ENCODE measurements at regions not wholly inside any gene's neighbourhood (a gene's known extent, or its start where the extent isn't known, plus 50 kb on each side); places are given as distances from the start of the nearest gene placed in this dataset.

GRCh38 chr14:31967669-31967975 lies 109.5 kb upstream of the ARHGAP5 start:
- H3K4me3 ChIP-seq (ENCODE audit: low read depth, poor library complexity, severe bottlenecking) = no peak overlapping the region
- intact Hi-C loops (cut with DNase I; ENCODE audit: low total_unique reads) = no loop called here
- no peak for TF ChIP-seq POLR2A (IDR thresholded peaks at IDR 0.05)
- no peak for TF ChIP-seq CTCF (IDR thresholded peaks at IDR 0.05)
- no peak for DNase-seq (ENCODE audit: low spot score in 2 of 2)

GRCh38 chr14:31968107-31968810 lies 108.8 kb upstream of the ARHGAP5 start:
- DNase-seq (ENCODE audit: low spot score in 2 of 2) = no peak
- TF ChIP-seq POLR2A (IDR thresholded peaks at IDR 0.05) (no peak), CTCF (IDR thresholded peaks at IDR 0.05) (no peak)
- WGBS, 2 donors = 49 to 64% methylated on average over 4 of the region's 4 CpGs
- intact Hi-C loops (cut with DNase I; ENCODE audit: low total_unique reads) = no loop called here
- H3K4me3 ChIP-seq (ENCODE audit: low read depth, poor library complexity, severe bottlenecking) = no peak overlapping the region

GRCh38 chr14:31968956-31969698 lies 108.0 kb upstream of the ARHGAP5 start:
- no peak for TF ChIP-seq POLR2A (IDR thresholded peaks at IDR 0.05)
- no peak overlapping the region for H3K4me3 ChIP-seq (ENCODE audit: low read depth, poor library complexity, severe bottlenecking)
- DNase-seq (ENCODE audit: low spot score in 2 of 2) = no peak
- 50 to 52% methylated on average over 5 of the region's 5 CpGs for WGBS, 2 donors
- intact Hi-C loops (cut with DNase I; ENCODE audit: low total_unique reads) = no loop called here

- WGBS, 2 donors = 84 to 90% methylated on average over 2 of the region's 2 CpGs
- TF ChIP-seq CTCF (IDR thresholded peaks at IDR 0.05) (no peak), POLR2A (IDR thresholded peaks at IDR 0.05) (no peak)
- intact Hi-C loops (cut with DNase I; ENCODE audit: low total_unique reads) = no loop called here
- no peak for DNase-seq (ENCODE audit: low spot score in 2 of 2)
- no peak overlapping the region for H3K4me3 ChIP-seq (ENCODE audit: low read depth, poor library complexity, severe bottlenecking)
These were observed 107.3 kb upstream of the ARHGAP5 start for GRCh38 chr14:31969699-31970240.

- no peak for TF ChIP-seq CTCF (IDR thresholded peaks at IDR 0.05)
- no peak for TF ChIP-seq POLR2A (IDR thresholded peaks at IDR 0.05)
- H3K4me3 ChIP-seq (ENCODE audit: low read depth, poor library complexity, severe bottlenecking) = no peak overlapping the region
- intact Hi-C loops (cut with DNase I; ENCODE audit: low total_unique reads) = no loop called here
- DNase-seq (ENCODE audit: low spot score in 2 of 2) = no peak
- WGBS, 2 donors = 82 to 91% methylated on average over 1 of the region's 1 CpG
These were observed 106.4 kb upstream of the ARHGAP5 start for GRCh38 chr14:31970744-31971143.

- intact Hi-C loops (cut with DNase I; ENCODE audit: low total_unique reads) = no loop called here
- DNase-seq (ENCODE audit: low spot score in 2 of 2) = no peak
- 95 to 96% methylated on average over 4 of the region's 4 CpGs for WGBS, 2 donors
- H3K4me3 ChIP-seq (ENCODE audit: low read depth, poor library complexity, severe bottlenecking) = no peak overlapping the region
- no peak for TF ChIP-seq CTCF (IDR thresholded peaks at IDR 0.05)
These were observed 105.5 kb upstream of the ARHGAP5 start for GRCh38 chr14:31971612-31972011.
